ENCODE measurements at regions not wholly inside any gene's neighbourhood (a gene's known extent, or its start where the extent isn't known, plus 50 kb on each side); places are given as distances from the start of the nearest gene placed in this dataset.

- TF ChIP-seq CTCF (IDR thresholded peaks at IDR 0.05) = no peak
- no peak for TF ChIP-seq POLR2A (IDR thresholded peaks at IDR 0.05)
Observed at GRCh38 chr3:89565098-89565497, 457.7 kb downstream of the EPHA3 start.
